PC-9 (cell line): ENCODE measurements at regions not wholly inside any gene's neighbourhood (a gene's known extent, or its start where the extent isn't known, plus 50 kb on each side); places are given as distances from the start of the nearest gene placed in this dataset.

Source experiments
- BruUV-seq: library from RNA; stranded (reverse); fragments of 400-500 nt; replicated peaks from 2 replicates; lab custom pipeline; 2021; lab: Mats Ljungman, UMichigan
- CTCF ChIA-PET: fragments of 300-600 bp; sonication (Branson Sonifier 250); formaldehyde crosslinking; loops from one replicate; lab custom pipeline; 2022; ENCODE audit warnings: antibody characterized with exemption; lab: Charles Lee
- POLR2A ChIA-PET: fragments of 300-600 bp; sonication (Branson Sonifier 250); formaldehyde crosslinking; loops from one replicate; lab custom pipeline; 2022; ENCODE audit warnings: antibody characterized with exemption; ENCODE audit not compliant: unreplicated experiment; lab: Charles Lee
- DNase-seq, 2 experiments: peaks; one replicate each; pipeline versions ENCODE4 v3.0.0 to v3.0.0-alpha.2; 2015 to 2022; ENCODE audit warnings: mixed read lengths in 1 of 2
- H2AFZ ChIP-seq: fragments of 200-600 bp; sonication (generic); 2 replicates; pipeline ENCODE4 v1.8.1; 2017; ENCODE audit warnings: antibody characterized with exemption
- H3F3A ChIP-seq: fragments of 200-600 bp; sonication (generic); 2 replicates; pipeline ENCODE4 v1.8.1; 2017; ENCODE audit warnings: antibody characterized with exemption, mild to moderate bottlenecking, low read depth; ENCODE audit not compliant: insufficient read depth
- H3K27ac ChIP-seq: fragments of 200-600 bp; sonication (generic); 2 replicates; pipeline ENCODE4 v1.6.1; 2016; ENCODE audit warnings: mixed run types
- H3K27me3 ChIP-seq: fragments of 200-600 bp; sonication (generic); 2 replicates; pipeline ENCODE4 v1.6.1; 2016; ENCODE audit warnings: low read depth, mixed run types; ENCODE audit not compliant: insufficient read depth
- H3K36me3 ChIP-seq: fragments of 200-600 bp; sonication (generic); 2 replicates; pipeline ENCODE4 v1.6.1; 2016; ENCODE audit warnings: low read depth, mixed run types
- H3K4me1 ChIP-seq: fragments of 200-600 bp; sonication (generic); replicated peaks from 2 replicates; pipeline ENCODE4 v1.6.1; 2016; ENCODE audit warnings: mixed run types; ENCODE audit not compliant: insufficient read depth
- H3K4me2 ChIP-seq: fragments of 200-600 bp; sonication (generic); 2 replicates; pipeline ENCODE4 v1.6.1; 2017; ENCODE audit warnings: mixed run types
- H3K4me3 ChIP-seq: fragments of 200-600 bp; sonication (generic); 2 replicates; pipeline ENCODE4 v1.6.1; 2016; ENCODE audit warnings: mixed run types
- H3K79me2 ChIP-seq: fragments of 200-600 bp; sonication (generic); 2 replicates; pipeline ENCODE4 v1.6.1; 2017; ENCODE audit warnings: low read depth, mixed run types
- H3K9me2 ChIP-seq: fragments of 200-600 bp; sonication (generic); 2 replicates; pipeline ENCODE4 v1.8.1; 2017; ENCODE audit warnings: mild to moderate bottlenecking; ENCODE audit not compliant: insufficient read depth
- H3K9me3 ChIP-seq: fragments of 200-600 bp; sonication (generic); 2 replicates; pipeline ENCODE4 v1.8.1; 2016; ENCODE audit warnings: low read depth; ENCODE audit not compliant: insufficient read depth
- H4K20me1 ChIP-seq: fragments of 200-600 bp; sonication (generic); 2 replicates; pipeline ENCODE4 v1.8.1; 2017; ENCODE audit not compliant: insufficient read depth
- EZH2 ChIP-seq: fragments of 200-600 bp; sonication (generic); IDR thresholded peaks from 2 replicates; pipeline ENCODE4 v1.8.0; 2017; ENCODE audit warnings: antibody characterized with exemption, low read depth
- intact Hi-C: fragments of 100-400 bp; cut with micrococcal nuclease; formaldehyde crosslinking; loops from one replicate; pipeline ENCODE4 v1.10.0; 2022; ENCODE audit not compliant: unreplicated experiment
- TF ChIP-seq, protein P1 (sequence below): fragments of 200-600 bp; sonication (generic); conservative IDR thresholded peaks from 2 replicates; pipeline ENCODE4 v1.6.1; 2017; ENCODE audit warnings: mixed run types, antibody characterized with exemption, mild to moderate bottlenecking, moderate library complexity

DNA sequence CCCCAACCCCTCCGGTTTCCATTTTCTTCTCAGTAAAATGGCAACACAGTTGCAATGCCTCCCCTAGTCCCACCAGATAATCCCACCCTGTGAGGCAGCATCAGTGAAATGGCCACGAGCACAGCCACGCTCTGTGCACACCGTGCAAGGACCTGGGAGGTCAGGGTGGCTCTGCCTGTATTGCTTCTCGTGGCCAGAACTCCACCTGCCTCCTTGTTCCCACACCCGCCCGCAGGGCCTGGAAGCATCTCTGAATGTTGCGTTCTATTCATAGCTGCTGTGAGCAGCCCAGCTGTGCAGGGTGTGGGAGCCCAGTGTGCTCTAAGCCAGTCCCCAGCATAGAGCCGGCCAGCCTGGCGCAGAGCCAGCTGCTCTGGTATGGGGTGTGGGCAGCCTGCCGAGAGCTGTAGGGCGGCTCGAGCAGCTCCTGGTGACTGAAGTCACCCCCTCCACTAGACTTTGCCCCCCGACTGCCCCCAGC is 161.1 kb downstream of the DLL1 start:
- no peaks in the 10 kb centered on the region for H3K4me1 ChIP-seq
- TF ChIP-seq EZH2 = no peak
- TF ChIP-seq, protein P1, sequence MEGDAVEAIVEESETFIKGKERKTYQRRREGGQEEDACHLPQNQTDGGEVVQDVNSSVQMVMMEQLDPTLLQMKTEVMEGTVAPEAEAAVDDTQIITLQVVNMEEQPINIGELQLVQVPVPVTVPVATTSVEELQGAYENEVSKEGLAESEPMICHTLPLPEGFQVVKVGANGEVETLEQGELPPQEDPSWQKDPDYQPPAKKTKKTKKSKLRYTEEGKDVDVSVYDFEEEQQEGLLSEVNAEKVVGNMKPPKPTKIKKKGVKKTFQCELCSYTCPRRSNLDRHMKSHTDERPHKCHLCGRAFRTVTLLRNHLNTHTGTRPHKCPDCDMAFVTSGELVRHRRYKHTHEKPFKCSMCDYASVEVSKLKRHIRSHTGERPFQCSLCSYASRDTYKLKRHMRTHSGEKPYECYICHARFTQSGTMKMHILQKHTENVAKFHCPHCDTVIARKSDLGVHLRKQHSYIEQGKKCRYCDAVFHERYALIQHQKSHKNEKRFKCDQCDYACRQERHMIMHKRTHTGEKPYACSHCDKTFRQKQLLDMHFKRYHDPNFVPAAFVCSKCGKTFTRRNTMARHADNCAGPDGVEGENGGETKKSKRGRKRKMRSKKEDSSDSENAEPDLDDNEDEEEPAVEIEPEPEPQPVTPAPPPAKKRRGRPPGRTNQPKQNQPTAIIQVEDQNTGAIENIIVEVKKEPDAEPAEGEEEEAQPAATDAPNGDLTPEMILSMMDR = no peak

DNA sequence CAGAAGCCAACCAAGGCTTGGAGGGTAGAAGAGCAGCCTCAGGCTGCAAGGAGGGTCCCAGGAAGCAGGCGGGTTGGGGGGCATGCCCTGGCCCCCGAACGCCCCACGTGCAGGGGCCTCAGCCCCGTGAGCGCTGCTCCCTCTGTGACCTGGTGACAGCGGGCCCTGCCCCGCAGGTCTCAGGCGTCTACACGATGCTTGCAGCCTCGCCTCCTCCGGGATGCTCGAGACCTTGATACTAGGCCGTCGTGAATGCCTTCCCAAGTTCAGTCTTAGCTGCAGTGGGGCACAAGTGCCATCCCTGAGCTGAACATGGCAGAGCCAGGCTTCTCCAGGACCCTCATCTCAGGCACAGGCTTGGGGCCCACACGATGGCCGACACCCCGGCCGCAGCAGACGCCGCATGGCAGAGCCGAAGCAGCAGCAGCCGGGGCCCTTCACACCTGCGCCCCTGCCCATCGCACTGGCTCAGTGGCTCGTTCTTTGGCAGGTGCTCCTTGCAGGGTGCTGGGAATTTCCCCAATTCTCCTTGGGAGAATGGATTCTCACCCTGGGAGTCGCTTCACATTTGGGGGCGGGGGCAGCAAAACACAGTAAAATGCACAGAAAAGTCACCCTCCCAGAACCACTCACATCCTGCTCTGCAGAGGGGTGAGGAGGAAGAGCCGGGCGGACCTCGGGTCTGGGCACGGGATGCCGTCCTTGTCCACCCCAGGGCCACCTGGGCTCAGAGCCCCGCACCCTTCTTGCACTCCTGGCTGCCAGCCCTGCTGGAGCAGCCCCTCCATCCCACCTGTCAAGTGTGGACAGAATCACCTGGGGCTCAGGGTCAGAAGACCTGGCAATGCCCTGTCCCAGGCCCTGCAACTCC is 161.8 kb downstream of the DLL1 start:
- Histone ChIP-seq H3K27me3 (peaks cover 92% of the 10 kb centered on the region), H3K4me1 (no peaks in the 10 kb centered on the region), H3K27ac (no peak overlapping the region), H3K36me3 (no peaks in the 10 kb centered on the region), H3K4me2 (no peak overlapping the region), H2AFZ (no peak overlapping the region), H3K79me2 (no peaks in the 10 kb centered on the region), H3K9me2 (no peaks in the 10 kb centered on the region), H3K9me3 (no peaks in the 10 kb centered on the region), H3K4me3 (no peak overlapping the region), H4K20me1 (no peaks in the 10 kb centered on the region), H3F3A (no peaks in the 10 kb centered on the region)
- TF ChIP-seq EZH2 = no peak
- TF ChIP-seq, protein P1 = no peak
- POLR2A ChIA-PET = no interaction called here
- intact Hi-C loops = no loop called here
- no peak for DNase-seq
- CTCF ChIA-PET = no interaction called here
- BruUV-seq = no TSS peak

More for the DNA sequence above, 161.1 kb downstream of the DLL1 start:
- DNase-seq = peak in 1 of 2 experiments; percentile 9
- Histone ChIP-seq H3K9me3 (no peaks in the 10 kb centered on the region), H3K9me2 (no peaks in the 10 kb centered on the region), H2AFZ (no peak overlapping the region), H3K27ac (no peak overlapping the region), H3K4me2 (no peak overlapping the region), H3K36me3 (no peaks in the 10 kb centered on the region), H3F3A (no peaks in the 10 kb centered on the region), H3K27me3 (peaks cover 92% of the 10 kb centered on the region), H3K4me3 (no peak overlapping the region), H4K20me1 (no peaks in the 10 kb centered on the region), H3K79me2 (no peaks in the 10 kb centered on the region)
- intact Hi-C loops = no loop called here
- ChIA-PET POLR2A (no interaction called here), CTCF (no interaction called here)
- no TSS peak for BruUV-seq

DNA sequence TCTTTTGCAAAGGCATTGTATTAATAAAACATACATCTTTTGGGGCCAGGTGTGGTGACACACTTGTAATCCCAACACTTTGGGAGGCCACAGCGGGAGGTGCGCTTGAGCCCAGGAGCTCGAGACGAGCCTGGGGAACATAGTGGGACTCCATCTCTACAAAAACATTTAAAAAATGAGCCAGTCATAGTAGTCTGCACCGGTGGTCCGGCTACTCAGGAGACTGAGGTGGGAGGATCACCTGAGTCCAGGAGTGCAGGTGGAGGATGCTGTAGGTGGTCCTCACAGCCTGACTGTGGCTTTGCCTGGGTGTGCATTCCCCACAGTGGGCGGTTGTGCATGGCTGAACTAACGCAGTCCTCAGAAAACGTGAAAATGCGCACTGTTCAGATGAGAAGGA is 162.5 kb downstream of the DLL1 start:
- DNase-seq = no peak
- Histone ChIP-seq H3K9me2 (no peaks in the 10 kb centered on the region), H3K4me2 (no peak overlapping the region), H3K79me2 (no peaks in the 10 kb centered on the region), H3K9me3 (no peaks in the 10 kb centered on the region), H4K20me1 (no peaks in the 10 kb centered on the region), H3K4me3 (no peak overlapping the region), H2AFZ (no peak overlapping the region), H3K27me3 (peaks cover 96% of the 10 kb centered on the region), H3K27ac (no peak overlapping the region), H3F3A (no peaks in the 10 kb centered on the region), H3K36me3 (no peaks in the 10 kb centered on the region), H3K4me1 (no peaks in the 10 kb centered on the region)
- POLR2A ChIA-PET = no interaction called here
- BruUV-seq = no TSS peak
- no peak for TF ChIP-seq EZH2
- TF ChIP-seq, protein P1 = no peak
- CTCF ChIA-PET = no interaction called here
- intact Hi-C loops = no loop called here
